ENCODE measurements at regions not wholly inside any gene's neighbourhood (a gene's known extent, or its start where the extent isn't known, plus 50 kb on each side); places are given as distances from the start of the nearest gene placed in this dataset.

DNA sequence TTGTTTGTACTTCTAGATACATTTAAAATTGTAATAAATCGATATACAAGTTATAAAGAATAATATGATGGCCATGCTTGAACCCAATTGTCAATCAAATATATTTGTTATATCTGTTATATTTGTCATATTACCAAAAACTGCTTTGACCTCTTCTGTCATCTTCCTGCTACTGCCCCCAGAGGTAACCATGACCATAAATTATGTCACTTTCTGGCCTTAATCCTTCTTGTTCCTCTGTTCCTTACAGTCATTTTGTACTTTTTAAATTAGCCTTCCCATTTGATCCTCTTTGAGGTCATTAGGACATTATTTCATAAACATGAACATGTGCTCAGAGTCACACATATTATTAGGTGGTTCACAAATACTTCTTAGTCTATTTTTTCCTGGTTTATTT, 124.7 kb downstream of the HFE start:
- Mint-ChIP-seq H3K9me3 (ENCODE audit: unreplicated experiment) (peaks cover 3% of the 10 kb centered on the region), H3K36me3 (ENCODE audit: unreplicated experiment) (no peaks in the 10 kb centered on the region), H3K27me3 (ENCODE audit: unreplicated experiment) (peaks cover 2% of the 10 kb centered on the region), H3K4me1 (ENCODE audit: low read depth, unreplicated experiment) (no peaks in the 10 kb centered on the region), H3K27ac (ENCODE audit: unreplicated experiment) (no peak overlapping the region), H3K4me3 (ENCODE audit: unreplicated experiment) (peak overlapping the region; percentile 20)
- TF ChIP-seq, protein P1, sequence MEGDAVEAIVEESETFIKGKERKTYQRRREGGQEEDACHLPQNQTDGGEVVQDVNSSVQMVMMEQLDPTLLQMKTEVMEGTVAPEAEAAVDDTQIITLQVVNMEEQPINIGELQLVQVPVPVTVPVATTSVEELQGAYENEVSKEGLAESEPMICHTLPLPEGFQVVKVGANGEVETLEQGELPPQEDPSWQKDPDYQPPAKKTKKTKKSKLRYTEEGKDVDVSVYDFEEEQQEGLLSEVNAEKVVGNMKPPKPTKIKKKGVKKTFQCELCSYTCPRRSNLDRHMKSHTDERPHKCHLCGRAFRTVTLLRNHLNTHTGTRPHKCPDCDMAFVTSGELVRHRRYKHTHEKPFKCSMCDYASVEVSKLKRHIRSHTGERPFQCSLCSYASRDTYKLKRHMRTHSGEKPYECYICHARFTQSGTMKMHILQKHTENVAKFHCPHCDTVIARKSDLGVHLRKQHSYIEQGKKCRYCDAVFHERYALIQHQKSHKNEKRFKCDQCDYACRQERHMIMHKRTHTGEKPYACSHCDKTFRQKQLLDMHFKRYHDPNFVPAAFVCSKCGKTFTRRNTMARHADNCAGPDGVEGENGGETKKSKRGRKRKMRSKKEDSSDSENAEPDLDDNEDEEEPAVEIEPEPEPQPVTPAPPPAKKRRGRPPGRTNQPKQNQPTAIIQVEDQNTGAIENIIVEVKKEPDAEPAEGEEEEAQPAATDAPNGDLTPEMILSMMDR (IDR thresholded peaks at IDR 0.05; ENCODE audit: partially characterized antibody, unreplicated experiment), result no peak
- no peak for DNase-seq

DNA sequence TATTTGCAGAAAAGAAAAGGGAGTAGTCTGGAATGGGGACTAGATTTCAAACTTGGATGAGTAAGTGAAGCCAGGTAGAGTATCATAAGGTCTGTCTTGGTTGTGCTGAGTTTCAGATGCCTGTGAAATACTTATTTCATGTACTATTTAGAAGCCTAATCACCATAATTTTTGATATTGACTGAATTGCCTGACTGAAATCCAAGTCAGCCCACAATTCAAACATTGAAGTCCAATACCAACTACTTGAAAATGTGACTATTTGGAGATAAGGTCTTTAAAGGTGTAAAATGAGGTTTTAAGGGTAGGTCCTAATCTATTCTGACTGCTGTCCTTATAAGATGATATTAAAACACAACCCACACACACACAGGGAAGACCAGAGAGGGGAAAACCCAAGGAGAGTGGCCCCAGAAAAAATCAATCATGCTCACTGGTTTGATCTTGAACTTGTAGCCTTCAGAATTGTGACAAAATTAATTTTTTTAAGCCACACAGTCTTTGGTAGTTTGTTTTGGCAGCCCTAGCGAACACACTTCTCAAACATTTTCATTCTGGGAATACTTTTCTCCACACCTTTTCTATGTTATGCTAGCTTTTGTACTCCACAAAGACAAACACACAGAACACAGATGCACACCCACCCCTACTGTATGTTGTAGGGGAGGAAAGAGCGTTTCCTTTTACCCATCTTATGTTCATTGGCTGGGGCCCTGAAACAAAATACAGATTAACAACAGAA, 126.3 kb downstream of the HFE start:
- Mint-ChIP-seq H3K4me3 (ENCODE audit: unreplicated experiment) (no peak overlapping the region), H3K9me3 (ENCODE audit: unreplicated experiment) (peaks cover 3% of the 10 kb centered on the region), H3K27me3 (ENCODE audit: unreplicated experiment) (peaks cover 2% of the 10 kb centered on the region), H3K27ac (ENCODE audit: unreplicated experiment) (no peak overlapping the region), H3K36me3 (ENCODE audit: unreplicated experiment) (no peaks in the 10 kb centered on the region), H3K4me1 (ENCODE audit: low read depth, unreplicated experiment) (no peaks in the 10 kb centered on the region)
- TF ChIP-seq, protein P1 (IDR thresholded peaks at IDR 0.05; ENCODE audit: partially characterized antibody, unreplicated experiment), result no peak
- no peak for DNase-seq

- TF ChIP-seq, protein P1 (IDR thresholded peaks at IDR 0.05; ENCODE audit: partially characterized antibody, unreplicated experiment), result no peak
- H3K4me3 Mint-ChIP-seq (ENCODE audit: unreplicated experiment), result no peak overlapping the region
- no peak overlapping the region for H3K27ac Mint-ChIP-seq (ENCODE audit: unreplicated experiment)
- no peak for DNase-seq
- H3K36me3 Mint-ChIP-seq (ENCODE audit: unreplicated experiment), result no peaks in the 10 kb centered on the region
- peaks cover 3% of the 10 kb centered on the region for H3K4me1 Mint-ChIP-seq (ENCODE audit: low read depth, unreplicated experiment)
- H3K9me3 Mint-ChIP-seq (ENCODE audit: unreplicated experiment), result peaks cover 3% of the 10 kb centered on the region
- no peaks in the 10 kb centered on the region for H3K27me3 Mint-ChIP-seq (ENCODE audit: unreplicated experiment)
Measured at GRCh38 chr6:26214803-26215584, 127.8 kb downstream of the HFE start.

DNA sequence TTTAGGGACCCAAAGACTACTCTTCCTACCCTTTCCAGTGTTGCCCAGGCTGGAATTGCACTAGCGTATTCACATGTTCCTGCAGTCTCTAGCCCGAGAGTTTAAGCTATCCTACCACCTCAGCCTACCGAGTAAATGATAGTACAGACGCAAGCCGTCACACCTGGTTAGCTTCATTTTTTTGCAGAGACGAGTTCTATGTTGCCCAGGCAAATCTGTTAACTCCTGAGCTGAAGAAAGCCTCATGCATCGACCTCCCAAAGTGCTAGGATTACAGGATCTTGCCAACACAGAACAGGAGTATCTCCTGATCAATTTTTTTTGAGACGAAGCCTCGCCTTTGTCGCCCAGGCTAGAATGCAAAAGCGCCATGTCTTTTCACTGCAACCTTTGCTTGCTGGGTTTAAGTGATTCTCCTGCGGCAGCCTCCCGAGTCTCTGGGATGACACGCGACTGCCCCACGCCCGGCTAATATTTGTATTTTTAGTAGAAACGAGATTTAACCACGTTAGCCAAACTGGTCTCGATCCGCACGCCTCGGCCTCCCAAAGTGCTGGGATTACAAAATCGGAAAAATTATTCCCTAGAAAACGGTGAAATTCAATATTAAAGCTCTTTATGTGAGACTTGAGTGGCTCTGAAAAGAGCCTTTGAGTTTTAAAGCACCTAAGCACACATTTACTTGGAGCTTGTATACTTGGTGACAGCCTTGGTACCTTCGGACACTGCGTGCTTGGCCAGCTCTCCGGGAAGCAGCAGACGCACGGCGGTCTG, 128.5 kb downstream of the HFE start:
- TF ChIP-seq, protein P1 (IDR thresholded peaks at IDR 0.05; ENCODE audit: partially characterized antibody, unreplicated experiment), result no peak
- no peak for DNase-seq
- no peak overlapping the region for H3K27ac Mint-ChIP-seq (ENCODE audit: unreplicated experiment)
- no peaks in the 10 kb centered on the region for H3K36me3 Mint-ChIP-seq (ENCODE audit: unreplicated experiment)
- no peaks in the 10 kb centered on the region for H3K27me3 Mint-ChIP-seq (ENCODE audit: unreplicated experiment)
- peaks cover 1% of the 10 kb centered on the region for H3K9me3 Mint-ChIP-seq (ENCODE audit: unreplicated experiment)
- no peak overlapping the region for H3K4me3 Mint-ChIP-seq (ENCODE audit: unreplicated experiment)
- peaks cover 3% of the 10 kb centered on the region for H3K4me1 Mint-ChIP-seq (ENCODE audit: low read depth, unreplicated experiment)
